ENCODE measurements at regions not wholly inside any gene's neighbourhood (a gene's known extent, or its start where the extent isn't known, plus 50 kb on each side); places are given as distances from the start of the nearest gene placed in this dataset.

DNA sequence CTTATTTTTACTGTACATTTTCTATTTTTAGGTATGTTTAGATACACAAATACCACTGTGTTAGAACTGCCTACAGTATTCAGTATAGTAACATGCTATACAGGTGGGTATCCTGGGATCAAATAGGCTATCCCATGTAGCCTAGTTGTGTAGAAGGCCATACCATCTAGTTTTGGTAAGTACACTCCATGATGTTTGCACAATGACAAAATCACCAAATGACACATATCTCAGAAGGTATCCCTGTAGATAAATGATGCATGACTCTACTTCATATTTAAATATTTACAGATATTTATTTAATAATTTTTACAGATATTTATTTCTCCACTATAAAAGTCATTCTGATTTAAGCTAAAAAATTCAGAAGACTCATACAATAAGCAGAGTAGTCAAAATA lies 233.8 kb upstream of the OSR1 start:
- no peak overlapping the region for H3K4me3 ChIP-seq (ENCODE audit: control extremely low read depth in 1 of 5, extremely low read depth in 1 of 5, insufficient read depth in 1 of 5, low read depth in 2 of 5, low read length in 4 of 5)
- H3K4me2 ChIP-seq (replicated peaks; ENCODE audit: low read depth, low read length, poor library complexity, severe bottlenecking), result no peak overlapping the region
- Mint-ChIP-seq H3K4me3 (no peak overlapping the region), H3K27ac (no peak overlapping the region), H3K9me3 (ENCODE audit: insufficient read depth) (no peaks in the 10 kb centered on the region), H3K27me3 (no peaks in the 10 kb centered on the region), H3K4me1 (no peaks in the 10 kb centered on the region)
- ChIA-PET POLR2A (no interaction called here), CTCF (no interaction called here)
- intact Hi-C loops (cut with micrococcal nuclease), result no loop called here
- no peak for ATAC-seq (ENCODE audit: low read depth)
- TF ChIP-seq, protein P1, sequence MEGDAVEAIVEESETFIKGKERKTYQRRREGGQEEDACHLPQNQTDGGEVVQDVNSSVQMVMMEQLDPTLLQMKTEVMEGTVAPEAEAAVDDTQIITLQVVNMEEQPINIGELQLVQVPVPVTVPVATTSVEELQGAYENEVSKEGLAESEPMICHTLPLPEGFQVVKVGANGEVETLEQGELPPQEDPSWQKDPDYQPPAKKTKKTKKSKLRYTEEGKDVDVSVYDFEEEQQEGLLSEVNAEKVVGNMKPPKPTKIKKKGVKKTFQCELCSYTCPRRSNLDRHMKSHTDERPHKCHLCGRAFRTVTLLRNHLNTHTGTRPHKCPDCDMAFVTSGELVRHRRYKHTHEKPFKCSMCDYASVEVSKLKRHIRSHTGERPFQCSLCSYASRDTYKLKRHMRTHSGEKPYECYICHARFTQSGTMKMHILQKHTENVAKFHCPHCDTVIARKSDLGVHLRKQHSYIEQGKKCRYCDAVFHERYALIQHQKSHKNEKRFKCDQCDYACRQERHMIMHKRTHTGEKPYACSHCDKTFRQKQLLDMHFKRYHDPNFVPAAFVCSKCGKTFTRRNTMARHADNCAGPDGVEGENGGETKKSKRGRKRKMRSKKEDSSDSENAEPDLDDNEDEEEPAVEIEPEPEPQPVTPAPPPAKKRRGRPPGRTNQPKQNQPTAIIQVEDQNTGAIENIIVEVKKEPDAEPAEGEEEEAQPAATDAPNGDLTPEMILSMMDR (IDR thresholded peaks at IDR 0.05), result no peak
- no peak for TF ChIP-seq EZH2 (IDR thresholded peaks at IDR 0.05; ENCODE audit: borderline replicate concordance, insufficient read depth, low read depth, low read length, poor library complexity, severe bottlenecking)
- H3K27ac ChIP-seq (ENCODE audit: low read length in 2 of 2), result no peak overlapping the region
- H3K9me3 ChIP-seq (ENCODE audit: control extremely low read depth in 1 of 3, control insufficient read depth in 2 of 3, insufficient read depth in 1 of 3, low read length in 2 of 3), result no peaks in the 10 kb centered on the region
- no peaks in the 10 kb centered on the region for H3K4me1 ChIP-seq (ENCODE audit: control insufficient read depth in 2 of 2, insufficient read depth in 2 of 2, low read length in 2 of 2)
- DNase-seq, result no peak
- no peak overlapping the region for H3K9ac ChIP-seq (ENCODE audit: low read length)
- no peak overlapping the region for H2AFZ ChIP-seq (ENCODE audit: insufficient read depth, low read depth, low read length, poor library complexity, severe bottlenecking)
- H3K27me3 ChIP-seq (replicated peaks in 1 of 4; ENCODE audit: control extremely low read depth in 1 of 4, control insufficient read depth in 3 of 4, insufficient read depth in 4 of 4, low read length in 3 of 4), result no peaks in the 10 kb centered on the region
- H4K20me1 ChIP-seq (ENCODE audit: control insufficient read depth, insufficient read depth, low read length, poor library complexity, severe bottlenecking), result no peaks in the 10 kb centered on the region
- no peaks in the 10 kb centered on the region for H3K36me3 ChIP-seq (replicated peaks in 1 of 2; ENCODE audit: control extremely low read depth in 1 of 2, control insufficient read depth in 1 of 2, extremely low read depth in 1 of 2, insufficient read depth in 2 of 2, low read length in 1 of 2)
- H3K79me2 ChIP-seq (ENCODE audit: control insufficient read depth, insufficient read depth, low read length), result no peaks in the 10 kb centered on the region

DNA sequence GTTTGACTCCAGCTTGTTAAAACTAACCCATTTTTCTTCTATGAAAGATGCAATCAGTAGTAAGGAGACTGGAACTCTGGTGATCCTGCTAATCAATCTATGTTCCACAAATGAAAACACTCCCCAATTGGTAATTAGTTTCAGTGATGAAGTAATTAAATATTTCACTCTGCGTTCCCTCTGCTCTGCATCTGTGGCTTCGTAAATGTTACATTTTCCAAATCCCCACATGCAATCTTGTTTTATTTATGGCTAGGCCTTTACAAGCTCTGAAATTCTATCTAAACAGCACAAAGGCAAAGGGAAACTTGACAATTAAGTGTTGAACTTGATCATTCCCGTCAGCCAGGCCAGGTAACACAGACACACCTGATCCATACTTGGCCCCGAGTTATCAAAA lies 231.4 kb upstream of the OSR1 start:
- Mint-ChIP-seq H3K9me3 (ENCODE audit: insufficient read depth) (no peaks in the 10 kb centered on the region), H3K4me1 (no peaks in the 10 kb centered on the region), H3K27ac (no peak overlapping the region), H3K4me3 (no peak overlapping the region), H3K27me3 (no peaks in the 10 kb centered on the region)
- ATAC-seq (ENCODE audit: low read depth) (no peak), DNase-seq (no peak)
- WGBS (ENCODE audit: insufficient coverage), result 93% methylated on average over 3 of the region's 4 CpGs
- H3K4me1 ChIP-seq (ENCODE audit: control insufficient read depth in 2 of 2, insufficient read depth in 2 of 2, low read length in 2 of 2), result no peaks in the 10 kb centered on the region
- POLR2A ChIA-PET, result no interaction called here
- H2AFZ ChIP-seq (ENCODE audit: insufficient read depth, low read depth, low read length, poor library complexity, severe bottlenecking), result no peak overlapping the region
- CTCF ChIA-PET, result no interaction called here
- no peak overlapping the region for H3K4me3 ChIP-seq (ENCODE audit: control extremely low read depth in 1 of 5, extremely low read depth in 1 of 5, insufficient read depth in 1 of 5, low read depth in 2 of 5, low read length in 4 of 5)
- H3K27me3 ChIP-seq (replicated peaks in 1 of 4; ENCODE audit: control extremely low read depth in 1 of 4, control insufficient read depth in 3 of 4, insufficient read depth in 4 of 4, low read length in 3 of 4), result no peaks in the 10 kb centered on the region
- no peaks in the 10 kb centered on the region for H3K79me2 ChIP-seq (ENCODE audit: control insufficient read depth, insufficient read depth, low read length)
- TF ChIP-seq, protein P1 (IDR thresholded peaks at IDR 0.05), result no peak
- no peak for TF ChIP-seq EZH2 (IDR thresholded peaks at IDR 0.05; ENCODE audit: borderline replicate concordance, insufficient read depth, low read depth, low read length, poor library complexity, severe bottlenecking)
- H3K9ac ChIP-seq (ENCODE audit: low read length), result no peak overlapping the region
- no peaks in the 10 kb centered on the region for H3K9me3 ChIP-seq (ENCODE audit: control extremely low read depth in 1 of 3, control insufficient read depth in 2 of 3, insufficient read depth in 1 of 3, low read length in 2 of 3)
- no peaks in the 10 kb centered on the region for H4K20me1 ChIP-seq (ENCODE audit: control insufficient read depth, insufficient read depth, low read length, poor library complexity, severe bottlenecking)
- no peak overlapping the region for H3K4me2 ChIP-seq (replicated peaks; ENCODE audit: low read depth, low read length, poor library complexity, severe bottlenecking)
- intact Hi-C loops (cut with micrococcal nuclease), result no loop called here
- H3K27ac ChIP-seq (ENCODE audit: low read length in 2 of 2), result no peak overlapping the region
- no peaks in the 10 kb centered on the region for H3K36me3 ChIP-seq (replicated peaks in 1 of 2; ENCODE audit: control extremely low read depth in 1 of 2, control insufficient read depth in 1 of 2, extremely low read depth in 1 of 2, insufficient read depth in 2 of 2, low read length in 1 of 2)

Data from B cell (primary cell).